ENCODE measurements at regions not wholly inside any gene's neighbourhood (a gene's known extent, or its start where the extent isn't known, plus 50 kb on each side); places are given as distances from the start of the nearest gene placed in this dataset.

GRCh38 chr13:30359991-30360390 lies 52.6 kb upstream of the KATNAL1 start:
- H3K27ac ChIP-seq = no peak overlapping the region
- no peak overlapping the region for H3K4me3 ChIP-seq

GRCh38 chr13:30360586-30360985 lies 53.2 kb upstream of the KATNAL1 start:
- Histone ChIP-seq H3K4me3 (no peak overlapping the region), H3K27ac (no peak overlapping the region)

DNA sequence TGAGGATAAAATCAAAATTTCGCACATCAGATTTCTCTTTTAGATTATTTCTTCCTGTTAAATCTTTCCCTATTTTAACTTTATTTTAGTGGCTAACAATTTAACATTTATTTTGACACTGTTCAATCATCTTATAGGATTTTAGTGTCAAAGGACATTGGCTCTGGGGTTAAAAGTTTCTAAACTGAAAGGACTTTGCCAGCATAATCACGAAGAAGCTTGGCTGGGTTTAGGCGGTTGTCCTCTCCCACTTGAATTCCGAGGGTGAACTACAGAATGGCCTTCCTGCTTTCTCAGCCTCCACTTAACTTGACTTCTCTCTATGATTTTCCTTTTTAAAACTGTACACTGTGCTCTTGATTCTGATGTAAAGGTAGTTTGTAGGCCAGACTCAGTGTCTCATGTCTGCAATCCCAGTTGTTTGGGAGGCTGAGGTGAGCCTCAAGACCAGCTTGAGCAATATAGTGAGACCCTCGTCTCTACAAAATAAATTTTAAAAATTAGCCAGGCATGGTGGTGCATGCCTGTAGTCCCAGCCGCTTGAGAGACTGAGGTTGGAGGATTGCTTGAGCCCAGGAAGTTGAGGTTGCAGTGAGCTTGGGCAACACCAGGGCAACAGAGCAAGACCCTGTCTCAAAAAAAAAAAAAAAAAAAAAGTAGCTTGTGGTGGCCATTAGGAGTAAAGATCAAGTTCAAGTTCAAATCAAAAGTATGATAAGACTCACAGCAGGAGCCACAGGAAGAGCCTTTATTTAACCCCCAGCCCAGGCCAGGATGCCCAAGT lies 54.8 kb upstream of the KATNAL1 start:
- H3K4me3 ChIP-seq = no peak overlapping the region
- peak overlapping the region in 3 of 21 experiments; percentile 40 to 66 (median 42) for H3K27ac ChIP-seq

GRCh38 chr13:30362869-30363268 lies 55.5 kb upstream of the KATNAL1 start:
- peak overlapping the region in 3 of 21 experiments; percentile 40 to 66 (median 42) for H3K27ac ChIP-seq
- H3K4me3 ChIP-seq = no peak overlapping the region

DNA sequence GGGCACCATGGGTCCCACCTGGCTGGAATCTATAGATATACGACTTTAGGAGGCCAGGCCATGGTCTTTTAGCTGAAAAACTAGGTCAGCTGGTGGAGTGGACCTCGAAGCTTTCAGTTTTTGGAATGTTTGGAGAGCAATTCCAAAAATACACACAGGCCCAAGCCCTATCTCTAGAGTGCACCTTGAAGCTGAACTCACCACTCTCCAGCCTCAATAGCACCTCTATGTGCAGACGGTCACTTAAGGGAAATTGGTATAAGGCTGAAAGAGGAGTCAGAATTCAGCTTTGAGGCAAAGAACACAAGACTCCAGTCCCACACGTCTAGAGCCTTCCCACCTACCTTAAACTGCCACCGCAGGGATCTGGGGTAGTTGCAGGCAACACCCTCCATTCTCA lies 56.4 kb upstream of the KATNAL1 start:
- Histone ChIP-seq H3K27ac (peak overlapping the region in 3 of 21 experiments; percentile 6 to 76 (median 70)), H3K4me3 (no peak overlapping the region)

- Histone ChIP-seq H3K27ac (peak overlapping the region in 5 of 21 experiments; percentile 31 to 76 (median 58)), H3K4me3 (no peak overlapping the region)
These were observed 56.8 kb upstream of the KATNAL1 start for GRCh38 chr13:30364133-30364532.

GRCh38 chr13:30364876-30365275 lies 57.4 kb upstream of the UBE2L5 start:
- Histone ChIP-seq H3K4me3 (no peak overlapping the region), H3K27ac (peak overlapping the region in 6 of 21 experiments; percentile 31 to 76 (median 57))

DNA sequence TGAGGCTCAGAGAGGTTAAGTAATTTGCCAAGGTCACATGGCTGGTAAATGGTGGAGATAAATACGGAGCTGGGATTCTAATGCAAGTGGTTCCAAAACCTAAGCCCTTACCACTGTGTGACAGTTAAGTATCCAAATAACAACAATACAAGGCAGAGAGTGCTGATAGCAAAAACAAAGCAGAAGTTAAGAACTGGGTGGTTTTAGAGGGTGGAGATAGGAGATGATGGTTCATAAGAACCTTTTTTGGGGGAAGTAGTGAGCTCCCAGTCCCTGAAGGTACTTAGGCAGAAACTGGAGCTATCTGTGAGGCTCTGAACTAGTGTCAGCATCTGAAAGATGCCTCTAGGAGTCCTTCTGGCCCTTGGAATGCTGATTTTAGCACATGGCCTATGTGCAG lies 56.2 kb upstream of the UBE2L5 start:
- no peak overlapping the region for H3K4me3 ChIP-seq
- H3K27ac ChIP-seq = no peak overlapping the region

DNA sequence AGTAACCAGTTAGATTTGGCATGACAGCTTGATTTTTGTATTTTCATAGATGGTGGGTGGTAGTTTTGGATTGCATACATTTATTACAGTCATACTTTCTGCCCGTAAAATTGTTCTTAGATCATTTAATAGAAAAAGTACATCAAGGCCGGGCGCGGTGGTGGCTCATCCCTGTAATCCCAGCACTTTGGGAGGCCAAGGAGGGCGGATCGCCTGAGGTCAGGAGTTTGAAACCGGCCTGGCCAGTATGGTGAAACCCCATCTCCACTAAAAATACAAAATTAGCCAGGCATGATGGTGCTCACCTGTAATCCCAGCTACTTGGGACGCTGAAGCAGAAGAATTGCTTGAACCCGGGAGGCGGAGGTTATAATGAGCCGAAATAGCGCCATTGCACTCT lies 55.0 kb upstream of the UBE2L5 start:
- no peak overlapping the region for H3K4me3 ChIP-seq
- no peak overlapping the region for H3K27ac ChIP-seq

GRCh38 chr13:30370146-30370545 lies 52.1 kb upstream of the UBE2L5 start:
- H3K27ac ChIP-seq = peak overlapping the region in 5 of 21 experiments; percentile 3 to 87 (median 55)
- no peak overlapping the region for H3K4me3 ChIP-seq

DNA sequence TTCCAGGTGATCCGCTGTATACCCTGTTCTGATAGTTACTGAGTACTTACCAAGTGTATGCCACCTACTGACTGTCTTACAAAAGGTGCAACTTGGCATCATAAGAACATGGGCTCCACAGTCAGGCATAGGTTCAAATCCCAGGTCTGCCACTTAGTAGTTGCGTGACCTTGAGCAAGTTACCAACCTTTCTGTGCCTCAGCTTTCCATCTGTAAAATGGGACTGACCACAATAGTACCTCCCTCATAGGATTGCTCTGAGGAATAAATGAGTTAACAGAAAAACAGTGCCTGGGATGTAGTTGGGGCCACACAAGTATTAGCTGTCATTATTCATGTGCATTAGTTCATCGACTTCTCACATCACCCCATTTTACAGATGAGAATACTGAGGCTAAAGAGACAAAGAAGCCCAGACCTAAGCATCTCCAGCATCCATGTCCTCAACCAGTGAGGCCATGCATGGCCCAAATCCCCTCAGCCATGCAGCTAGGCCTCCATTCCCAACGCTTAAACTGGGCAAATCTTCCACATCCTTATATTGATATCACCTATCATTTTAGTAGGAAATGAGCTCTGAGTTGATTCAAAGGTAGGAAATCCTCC lies 51.3 kb upstream of the UBE2L5 start:
- H3K27ac ChIP-seq = peak overlapping the region in 9 of 21 experiments; percentile 4 to 87 (median 55)
- no peak overlapping the region for H3K4me3 ChIP-seq

- no peak overlapping the region for H3K4me3 ChIP-seq
- H3K27ac ChIP-seq = peak overlapping the region in 9 of 21 experiments; percentile 4 to 87 (median 55)
These were observed 50.5 kb upstream of the UBE2L5 start for GRCh38 chr13:30371649-30372265.
